ENCODE measurements at regions not wholly inside any gene's neighbourhood (a gene's known extent, or its start where the extent isn't known, plus 50 kb on each side); places are given as distances from the start of the nearest gene placed in this dataset.

- TF ChIP-seq CTCF (IDR thresholded peaks at IDR 0.05), result no peak
- no peak for TF ChIP-seq POLR2A (IDR thresholded peaks at IDR 0.05)
Observed at GRCh38 chr3:99163314-99163713, 261.8 kb upstream of the DCBLD2 start.

Data from uterus (tissue), 2 donors.